HL-60 (cell line): ENCODE measurements at regions not wholly inside any gene's neighbourhood (a gene's known extent, or its start where the extent isn't known, plus 50 kb on each side); places are given as distances from the start of the nearest gene placed in this dataset.

Experiments
- CTCF ChIP-seq: IDR thresholded peaks from one replicate; pipeline ENCODE4 v1.5.1; 2011; ENCODE audit warnings: low read length, control low read depth, inconsistent platforms; ENCODE audit not compliant: insufficient read depth
- REST ChIP-seq: IDR thresholded peaks from 2 replicates; pipeline ENCODE4 v1.6.1; 2012; ENCODE audit warnings: low read depth; ENCODE audit not compliant: insufficient replicate concordance

- TF ChIP-seq CTCF (no peak), REST (no peak)
Measured at GRCh38 chr5:40288800-40289485, 390.8 kb upstream of the PTGER4 start.
